Right lobe of liver (tissue), 6 donors: ENCODE measurements at regions not wholly inside any gene's neighbourhood (a gene's known extent, or its start where the extent isn't known, plus 50 kb on each side); places are given as distances from the start of the nearest gene placed in this dataset.
A peak's percentile ranks its signal among the peaks of the same experiment; 100 is the strongest.

Experiments
- ATAC-seq, 4 donors: fragments of 200-7000 bp; cut with Tn5 transposase; one replicate each; pipeline ENCODE4 v1.9.1; 2020; ENCODE audit warnings: mild to moderate bottlenecking in 4 of 4, moderate library complexity in 4 of 4
- DNase-seq, 3 donors: peaks; one replicate each; pipeline ENCODE4 v3.0.0-alpha.2; 2020
- H3K27ac ChIP-seq, 3 donors: fragments of 200-600 bp; one replicate each; pipeline ENCODE4 v1.8.0; 2022
- H3K27me3 ChIP-seq, 2 donors: fragments of 200-600 bp; one replicate each; pipeline ENCODE4 v1.8.0; 2022
- H3K36me3 ChIP-seq, 4 donors: fragments of 200-600 bp; sonication (generic) in 1 of 4; one replicate each; pipeline versions ENCODE4 v1.5.1 to v1.8.0; 2017 to 2022; ENCODE audit warnings: control low read depth in 1 of 4
- H3K4me1 ChIP-seq, 4 donors: fragments of 200-600 bp; sonication (generic) in 1 of 4; one replicate each; pipeline versions ENCODE4 v1.5.1 to v1.8.0; 2017 to 2022; ENCODE audit warnings: control low read depth in 1 of 4
- H3K4me3 ChIP-seq, 3 donors: fragments of 200-600 bp; one replicate each; pipeline ENCODE4 v1.8.0; 2022
- H3K9me3 ChIP-seq, 4 donors: fragments of 200-600 bp; sonication (generic) in 1 of 4; one replicate each; pipeline versions ENCODE4 v1.5.1 to v1.8.0; 2017 to 2022; ENCODE audit warnings: control low read depth in 1 of 4
- POLR2A ChIP-seq: fragments of 450-650 bp; IDR thresholded peaks from one replicate; pipeline ENCODE4 v1.6.1; 2017; ENCODE audit warnings: antibody characterized with exemption, mild to moderate bottlenecking
- WGBS: methylation state at CpG from one replicate; pipeline ENCODE4 v1.1.6; 2018; ENCODE audit warnings: low coverage, low lambda C conversion rate; ENCODE audit not compliant: insufficient coverage; ENCODE audit errors: missing lambda C conversion rate; 5-methylcytosine and 5-hydroxymethylcytosine counted together
- intact Hi-C, 2 donors: fragments of 100-400 bp; cut with DNase I; formaldehyde crosslinking; loops; one replicate each; pipeline versions ENCODE4 v1.11.2 to v1.14.1; 2022
- TF ChIP-seq, protein P1 (sequence below), 4 donors: fragments of 200-600 bp in 3 of 4; fragments of 450-650 bp in 1 of 4; IDR thresholded peaks; one replicate each; pipeline versions ENCODE4 v1.5.1 to v1.8.0; 2016 to 2022; ENCODE audit warnings: antibody characterized with exemption in 4 of 4, mild to moderate bottlenecking in 2 of 4
- donor health status: DM: no; HTN: yes; CAD: no.
- donor health status: DM: no; HTN: no; CAD: no.
- donor health status: DM: no; HTN: no; CAD: no.
- donor health status: DM: no; HTN: yes; CAD: no.
- donor health status: DM: no; HTN: yes; CAD: no.

DNA sequence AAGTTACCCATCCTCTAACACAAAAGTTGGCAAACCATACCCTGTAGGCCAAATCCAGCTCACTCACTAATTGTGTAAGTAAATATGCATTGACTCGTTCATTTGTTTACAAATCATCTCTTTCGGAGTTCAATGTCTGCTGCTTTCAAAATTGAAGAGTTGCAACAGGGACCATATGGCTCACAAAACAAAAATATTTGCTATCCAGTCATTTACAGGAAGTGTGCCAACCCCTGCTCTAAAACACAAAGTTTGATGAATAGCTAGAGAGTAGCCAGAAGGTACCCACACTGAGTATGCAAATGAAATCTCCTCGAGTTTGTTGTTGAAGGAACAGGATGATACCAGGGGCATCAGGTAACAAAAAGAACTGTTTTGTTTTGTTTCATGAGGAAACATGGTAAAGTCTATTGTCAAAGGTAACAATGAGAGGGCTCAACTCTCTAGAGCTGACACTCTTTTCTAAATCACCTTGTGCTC is 236.2 kb upstream of the THBS1 start:
- intact Hi-C loops = no loop called here
- Histone ChIP-seq H3K27me3 (no peaks in the 10 kb centered on the region), H3K27ac (no peak overlapping the region), H3K36me3 (no peaks in the 10 kb centered on the region), H3K4me3 (no peak overlapping the region), H3K9me3 (peaks cover 0 to 5% (median 2%) of the 10 kb centered on the region in 4 donors), H3K4me1 (no peaks in the 10 kb centered on the region)
- ATAC-seq (peak in 2 of 4 donors; percentile 42 to 72), DNase-seq (no peak)
- TF ChIP-seq POLR2A = no peak
- TF ChIP-seq, protein P1, sequence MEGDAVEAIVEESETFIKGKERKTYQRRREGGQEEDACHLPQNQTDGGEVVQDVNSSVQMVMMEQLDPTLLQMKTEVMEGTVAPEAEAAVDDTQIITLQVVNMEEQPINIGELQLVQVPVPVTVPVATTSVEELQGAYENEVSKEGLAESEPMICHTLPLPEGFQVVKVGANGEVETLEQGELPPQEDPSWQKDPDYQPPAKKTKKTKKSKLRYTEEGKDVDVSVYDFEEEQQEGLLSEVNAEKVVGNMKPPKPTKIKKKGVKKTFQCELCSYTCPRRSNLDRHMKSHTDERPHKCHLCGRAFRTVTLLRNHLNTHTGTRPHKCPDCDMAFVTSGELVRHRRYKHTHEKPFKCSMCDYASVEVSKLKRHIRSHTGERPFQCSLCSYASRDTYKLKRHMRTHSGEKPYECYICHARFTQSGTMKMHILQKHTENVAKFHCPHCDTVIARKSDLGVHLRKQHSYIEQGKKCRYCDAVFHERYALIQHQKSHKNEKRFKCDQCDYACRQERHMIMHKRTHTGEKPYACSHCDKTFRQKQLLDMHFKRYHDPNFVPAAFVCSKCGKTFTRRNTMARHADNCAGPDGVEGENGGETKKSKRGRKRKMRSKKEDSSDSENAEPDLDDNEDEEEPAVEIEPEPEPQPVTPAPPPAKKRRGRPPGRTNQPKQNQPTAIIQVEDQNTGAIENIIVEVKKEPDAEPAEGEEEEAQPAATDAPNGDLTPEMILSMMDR (IDR thresholded peaks at IDR 0.05) = no peak
- 25% methylated on average over 3 of the region's 3 CpGs for WGBS

- H3K27ac ChIP-seq = no peak overlapping the region
- intact Hi-C loops = no loop called here
- WGBS = 60% methylated on average over 3 of the region's 3 CpGs
- no peak for DNase-seq
- H3K27me3 ChIP-seq = no peaks in the 10 kb centered on the region
- no peaks in the 10 kb centered on the region for H3K36me3 ChIP-seq
- H3K9me3 ChIP-seq = peaks cover 0 to 5% (median 2%) of the 10 kb centered on the region in 4 donors
- ATAC-seq = no peak
- no peaks in the 10 kb centered on the region for H3K4me1 ChIP-seq
- no peak for TF ChIP-seq POLR2A
- TF ChIP-seq, protein P1 (IDR thresholded peaks at IDR 0.05) = no peak
- H3K4me3 ChIP-seq = no peak overlapping the region
These were observed 235.7 kb upstream of the THBS1 start for GRCh38 chr15:39345176-39345575.

DNA sequence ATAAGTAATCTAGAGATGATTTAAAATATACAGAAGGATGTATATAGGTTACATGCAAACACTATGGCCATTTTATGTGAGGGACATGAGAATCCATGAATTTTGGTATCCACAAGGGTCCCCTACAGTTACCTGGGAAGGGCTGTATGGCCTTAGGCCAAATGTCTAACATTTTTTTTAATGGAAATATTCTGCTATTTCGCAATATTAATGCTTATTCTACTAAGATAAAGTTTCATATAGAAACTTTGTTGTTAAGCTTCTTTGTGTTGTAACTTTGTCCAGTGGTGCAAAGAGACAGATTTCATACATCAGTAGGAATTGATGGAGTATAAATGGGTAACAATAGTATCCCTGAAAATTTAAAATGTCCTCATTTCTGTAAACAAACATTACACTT is 233.4 kb upstream of the THBS1 start:
- H3K27ac ChIP-seq = no peak overlapping the region
- peaks cover 0 to 5% (median 2%) of the 10 kb centered on the region in 4 donors for H3K9me3 ChIP-seq
- ATAC-seq = no peak
- no peaks in the 10 kb centered on the region for H3K4me1 ChIP-seq
- no peak for TF ChIP-seq POLR2A
- TF ChIP-seq, protein P1 (IDR thresholded peaks at IDR 0.05) = no peak
- H3K27me3 ChIP-seq = no peaks in the 10 kb centered on the region
- DNase-seq = no peak
- no peaks in the 10 kb centered on the region for H3K36me3 ChIP-seq
- intact Hi-C loops = no loop called here
- H3K4me3 ChIP-seq = no peak overlapping the region
- WGBS = 93% methylated on average over 1 of the region's 1 CpG

DNA sequence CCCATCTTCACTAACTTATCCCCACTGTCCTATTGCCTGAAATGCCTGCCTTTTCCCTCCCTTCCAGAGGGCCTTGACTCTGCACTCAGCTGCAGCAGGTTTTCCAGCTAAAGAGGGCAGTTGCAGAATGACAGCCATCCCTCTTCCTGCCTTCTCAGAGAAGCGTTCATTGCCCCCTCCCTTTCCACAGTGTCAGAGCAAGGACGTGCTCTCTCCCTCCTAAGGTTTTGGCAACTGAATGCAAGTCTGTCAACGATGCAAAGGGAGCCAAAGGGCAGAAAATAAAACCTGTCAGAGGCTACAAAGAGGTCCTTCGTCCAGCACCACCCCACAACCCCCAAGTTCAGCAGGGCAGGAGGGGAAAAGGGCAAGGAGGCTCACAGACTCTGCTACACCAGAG is 230.1 kb upstream of the THBS1 start:
- WGBS = 41% methylated on average over 3 of the region's 4 CpGs
- no peaks in the 10 kb centered on the region for H3K9me3 ChIP-seq
- H3K36me3 ChIP-seq = no peaks in the 10 kb centered on the region
- intact Hi-C loops = no loop called here
- no peak overlapping the region for H3K4me3 ChIP-seq
- ATAC-seq = no peak
- no peaks in the 10 kb centered on the region for H3K4me1 ChIP-seq
- TF ChIP-seq, protein P1 (IDR thresholded peaks at IDR 0.05) = no peak
- TF ChIP-seq POLR2A = no peak
- H3K27ac ChIP-seq = no peak overlapping the region
- no peaks in the 10 kb centered on the region for H3K27me3 ChIP-seq
- DNase-seq = no peak

DNA sequence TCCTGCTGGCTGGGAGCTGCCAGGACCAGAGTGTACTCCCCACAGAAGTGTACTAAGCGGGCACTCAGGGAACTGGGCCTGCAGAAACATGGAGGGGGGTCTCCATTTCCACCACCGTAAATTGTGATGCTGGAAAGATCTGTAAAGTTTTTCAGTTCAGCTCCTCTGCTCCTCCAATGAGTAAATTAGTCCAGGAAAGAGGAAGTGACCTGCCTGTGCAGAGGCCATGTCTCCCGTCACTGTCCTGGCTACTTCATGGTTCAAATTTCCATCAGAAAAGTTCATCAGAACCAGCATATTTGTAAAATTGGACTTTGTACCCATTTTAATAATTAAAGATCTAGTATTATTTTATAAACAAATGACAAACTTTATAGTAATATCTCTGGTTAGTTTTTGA is 226.7 kb upstream of the THBS1 start:
- Histone ChIP-seq H3K9me3 (no peaks in the 10 kb centered on the region), H3K4me3 (no peak overlapping the region), H3K36me3 (no peaks in the 10 kb centered on the region), H3K27ac (no peak overlapping the region), H3K4me1 (peaks cover 0 to 13% (median 10%) of the 10 kb centered on the region in 4 donors), H3K27me3 (no peaks in the 10 kb centered on the region)
- ATAC-seq (no peak), DNase-seq (no peak)
- no peak for TF ChIP-seq POLR2A
- TF ChIP-seq, protein P1 (IDR thresholded peaks at IDR 0.05) = no peak
- 89% methylated on average over 3 of the region's 3 CpGs for WGBS
- intact Hi-C loops = no loop called here
